A549 (cell line): ENCODE measurements at regions not wholly inside any gene's neighbourhood (a gene's known extent, or its start where the extent isn't known, plus 50 kb on each side); places are given as distances from the start of the nearest gene placed in this dataset.
A peak's percentile ranks its signal among the peaks of the same experiment; 100 is the strongest.
"Not testable (repeated sequence)": the region's sequence is repeated elsewhere in the genome, so short reads cannot be mapped to it uniquely, and the experiment has no call there.

ENCODE experiments used
- ATAC-seq, 2 experiments: fragments of 200-7000 bp in 1 of 2; fragments of >200 bp in 1 of 2; cut with Nextera tagmentation in 1 of 2; cut with Tn5 transposase in 1 of 2; 3 replicates each; pipeline versions ENCODE4 v1.8.0 to v1.9.1; 2018 to 2020; ENCODE audit warnings: mild to moderate bottlenecking in 1 of 2, moderate library complexity in 1 of 2
- CTCF ChIA-PET: fragments of 300-600 bp; sonication (Branson Sonifier 250); formaldehyde crosslinking; extraction: SDS; loops from one replicate; lab custom pipeline; 2021; ENCODE audit warnings: antibody characterized with exemption, inconsistent platforms; lab: Yijun Ruan, JAX
- POLR2A ChIA-PET: fragments of 350-600 bp; formaldehyde crosslinking; extraction: SDS; loops from one replicate; lab custom pipeline; 2021; ENCODE audit warnings: antibody characterized with exemption, inconsistent platforms; lab: Yijun Ruan, JAX
- DNase-seq, 2 experiments: peaks; one replicate each; pipeline versions ENCODE4 v3.0.0 to v3.0.0-alpha.2; 2011 to 2016; ENCODE audit warnings: low read depth in 1 of 2, low spot score in 1 of 2
- FAIRE-seq: peaks from 2 replicates; lab custom pipeline; 2011; peaks lifted over from hg19 to GRCh38; lab: Jason Lieb, UNC
- H3K27ac ChIP-seq, 2 experiments: fragments of >200 bp; sonication (Bioruptor Twin); formaldehyde crosslinking; 3 replicates each; pipeline ENCODE4 v1.5.1; 2016 to 2017
- H3K4me1 ChIP-seq: fragments of >200 bp; sonication (Bioruptor Twin); formaldehyde crosslinking; 3 replicates; pipeline ENCODE4 v1.6.1; 2016
- H3K4me2 ChIP-seq: fragments of >200 bp; sonication (Bioruptor Twin); formaldehyde crosslinking; 3 replicates; pipeline ENCODE4 v1.6.1; 2016
- H3K4me3 ChIP-seq: fragments of >200 bp; sonication (Bioruptor Twin); formaldehyde crosslinking; 3 replicates; pipeline ENCODE4 v1.5.1; 2016
- H3K9me3 ChIP-seq: fragments of >200 bp; sonication (Bioruptor Twin); formaldehyde crosslinking; 3 replicates; pipeline ENCODE4 v1.6.1; 2016
- BHLHE40 ChIP-seq: IDR thresholded peaks from 2 replicates; pipeline ENCODE4 v1.6.1; 2012; ENCODE audit warnings: low read depth, low read length, inconsistent platforms
- CBX2 ChIP-seq: fragments of 200-600 bp; sonication (generic); IDR thresholded peaks from 2 replicates; pipeline ENCODE4 v1.6.1; 2016; ENCODE audit warnings: low read depth, mild to moderate bottlenecking, borderline replicate concordance
- CEBPB ChIP-seq, 2 experiments: fragments of >200 bp in 1 of 2; sonication (Bioruptor Twin) in 1 of 2; formaldehyde crosslinking in 1 of 2; IDR thresholded peaks; 2 replicates each; pipeline ENCODE4 v1.6.1; 2012 to 2016
- FOSL2 ChIP-seq, 2 experiments: fragments of 450-650 bp in 1 of 2; fragments of >200 bp in 1 of 2; sonication (Bioruptor Twin) in 1 of 2; formaldehyde crosslinking; IDR thresholded peaks; 2 replicates each; pipeline versions ENCODE4 v1.5.0 to v1.6.1; 2016 to 2020; ENCODE audit warnings: mild to moderate bottlenecking in 1 of 2, moderate library complexity in 1 of 2
- HES2 ChIP-seq: fragments of >200 bp; sonication (Bioruptor Twin); formaldehyde crosslinking; IDR thresholded peaks from 2 replicates; pipeline ENCODE4 v1.6.1; 2016
- HOXA7 ChIP-seq: fragments of 250-450 bp; sonication (Bioruptor Pico); IDR thresholded peaks from 2 replicates; pipeline ENCODE4 v1.5.0; 2020; ENCODE audit warnings: mild to moderate bottlenecking, moderate library complexity
- JUNB ChIP-seq: fragments of >200 bp; sonication (Bioruptor Twin); formaldehyde crosslinking; IDR thresholded peaks from 2 replicates; pipeline ENCODE4 v1.6.1; 2016
- MAFK ChIP-seq: fragments of 450-650 bp; IDR thresholded peaks from 2 replicates; pipeline ENCODE4 v1.6.1; 2014; ENCODE audit not compliant: partially characterized antibody
- NPAS2 ChIP-seq: fragments of 250-450 bp; sonication (Bioruptor Pico); IDR thresholded peaks from 2 replicates; pipeline ENCODE4 v1.8.0; 2022; ENCODE audit warnings: mild to moderate bottlenecking, moderate library complexity, borderline replicate concordance
- PBX3 ChIP-seq: IDR thresholded peaks from 2 replicates; pipeline ENCODE4 v1.6.1; 2012
- POLR2A ChIP-seq: IDR thresholded peaks from 2 replicates; pipeline ENCODE4 v1.6.1; 2012; ENCODE audit warnings: mild to moderate bottlenecking, low read length
- RAD21 ChIP-seq, 2 experiments: fragments of >200 bp in 1 of 2; sonication (Bioruptor Twin) in 1 of 2; formaldehyde crosslinking in 1 of 2; IDR thresholded peaks in 1 of 2; conservative IDR thresholded peaks in 1 of 2; 2 replicates in 1 of 2; 3 replicates in 1 of 2; pipeline ENCODE4 v1.6.1; 2012 to 2018; ENCODE audit warnings: inconsistent platforms in 1 of 2
- RFX5 ChIP-seq: fragments of 450-650 bp; IDR thresholded peaks from 2 replicates; pipeline ENCODE4 v1.7.1; 2014; ENCODE audit warnings: antibody characterized with exemption, mild to moderate bottlenecking, moderate library complexity
- WGBS: methylation state at CpG from one replicate; pipeline ENCODE4 v1.1.6; 2017; ENCODE audit errors: missing lambda C conversion rate; 5-methylcytosine and 5-hydroxymethylcytosine counted together

GRCh38 chr22:48485149-48486133, 1342.2 kb downstream of the BRD1 start:
- TF ChIP-seq NPAS2 (CRISPR knock-in tag) (no peak), MAFK (peak; percentile 14)
- H3K4me2 ChIP-seq: no peak overlapping the region
- no peak for ATAC-seq
- no peak for FAIRE-seq
- H3K4me1 ChIP-seq: peaks cover 25% of the 10 kb centered on the region
- H3K4me3 ChIP-seq: no peak overlapping the region
- 92% methylated on average over 18 of the region's 22 CpGs for WGBS
- ChIA-PET POLR2A (no interaction called here), CTCF (no interaction called here)
- H3K9me3 ChIP-seq: no peaks in the 10 kb centered on the region
- H3K27ac ChIP-seq: peak overlapping the region; percentile 17 to 85; a peak in 4 of 6 replicates
- DNase-seq: no peak

- Histone ChIP-seq H3K4me3 (no peak overlapping the region), H3K4me1 (peaks cover 31% of the 10 kb centered on the region), H3K9me3 (no peaks in the 10 kb centered on the region), H3K4me2 (0 out of 3 replicates have a peak overlapping the region, but pooled peaks have one; percentile 13), H3K27ac (peak overlapping the region; percentile 53 to 85; a peak in 5 of 6 replicates)
- ChIA-PET POLR2A (no interaction called here), CTCF (no interaction called here)
- peak in 1 of 2 experiments; percentile 42 for DNase-seq
- TF ChIP-seq POLR2A (no peak), BHLHE40 (no peak), RAD21 (conservative IDR thresholded peaks at IDR 0.05 in 1 of 2, IDR thresholded peaks at IDR 0.05 in 1 of 2) (no peak), CEBPB (IDR thresholded peaks at IDR 0.05) (no peak), PBX3 (no peak), FOSL2 (IDR thresholded peaks at IDR 0.05) (no peak), FOSL2 (CRISPR knock-in tag; IDR thresholded peaks at IDR 0.05) (no peak), HES2 (no peak), CBX2 (no peak), HOXA7 (CRISPR knock-in tag) (no peak)
- WGBS: 73% methylated on average over 12 of the region's 12 CpGs
- no peak for FAIRE-seq
- peak; percentile 50 to 61; a peak in 4 of 6 replicates for ATAC-seq
These were observed 1343.7 kb downstream of the BRD1 start for GRCh38 chr22:48483764-48484528.

- ChIA-PET POLR2A (no interaction called here), CTCF (no interaction called here)
- H3K4me1 ChIP-seq: peaks cover 21% of the 10 kb centered on the region
- ATAC-seq (no peak), DNase-seq (no peak), FAIRE-seq (no peak)
- H3K4me2 ChIP-seq: no peak overlapping the region
- H3K27ac ChIP-seq: no peak overlapping the region
- TF ChIP-seq JUNB: no peak
- no peak for TF ChIP-seq CEBPB (IDR thresholded peaks at IDR 0.05)
- TF ChIP-seq RFX5: no peak
- H3K4me3 ChIP-seq: no peak overlapping the region
- 87% methylated on average over 2 of the region's 2 CpGs for WGBS
- H3K9me3 ChIP-seq: no peaks in the 10 kb centered on the region
These were observed 1344.9 kb downstream of the BRD1 start for GRCh38 chr22:48482771-48483170.

- ATAC-seq, H3K4me2 ChIP-seq, H3K4me3 ChIP-seq, POLR2A ChIA-PET, H3K27ac ChIP-seq, CTCF ChIA-PET, DNase-seq, H3K9me3 ChIP-seq, FAIRE-seq: not testable (repeated sequence)
- WGBS: over 99% methylated on average over 11 of the region's 11 CpGs
- peaks cover 17% of the 10 kb centered on the region for H3K4me1 ChIP-seq
These were observed 1345.5 kb downstream of the BRD1 start for GRCh38 chr22:48482198-48482597.
